ENCODE measurements at regions not wholly inside any gene's neighbourhood (a gene's known extent, or its start where the extent isn't known, plus 50 kb on each side); places are given as distances from the start of the nearest gene placed in this dataset.

- no peak overlapping the region for H3K4me3 ChIP-seq
- H3K27me3 ChIP-seq, result no peaks in the 10 kb centered on the region
- WGBS, result 52% methylated on average over 7 of the region's 7 CpGs
- intact Hi-C loops (cut with DNase I), result no loop called here
- no peaks in the 10 kb centered on the region for H3K9me3 ChIP-seq
- H3K4me1 ChIP-seq, result peaks cover 0 to 5% (median 0%) of the 10 kb centered on the region in 4 donors
- no peaks in the 10 kb centered on the region for H3K36me3 ChIP-seq
- H3K27ac ChIP-seq (replicated peaks in 1 of 4), result no peak overlapping the region
- TF ChIP-seq POLR2A (IDR thresholded peaks at IDR 0.05; ENCODE audit: low read depth) (no peak), EP300 (IDR thresholded peaks at IDR 0.05) (no peak), POLR2AphosphoS5 (IDR thresholded peaks at IDR 0.05) (no peak), CTCF (IDR thresholded peaks at IDR 0.05) (peak in 2 of 3 experiments; percentile 16 to 18)
- DNase-seq (ENCODE audit: extremely low spot score), result no peak
Measured at GRCh38 chr9:87080512-87081264, 133.4 kb upstream of the GAS1 start.

- intact Hi-C loops (cut with DNase I), result no loop called here
- 68% methylated on average over 2 of the region's 2 CpGs for WGBS
Measured at GRCh38 chr9:87081503-87081902, 134.2 kb upstream of the GAS1 start.

GRCh38 chr9:87083986-87084385 lies 136.7 kb upstream of the GAS1 start:
- H3K27me3 ChIP-seq, result no peaks in the 10 kb centered on the region
- intact Hi-C loops (cut with DNase I), result no loop called here
- TF ChIP-seq EP300 (IDR thresholded peaks at IDR 0.05), result no peak
- TF ChIP-seq POLR2AphosphoS5 (IDR thresholded peaks at IDR 0.05), result no peak
- TF ChIP-seq CTCF (IDR thresholded peaks at IDR 0.05), result no peak
- no peak for TF ChIP-seq POLR2A (IDR thresholded peaks at IDR 0.05; ENCODE audit: low read depth)
- no peak for DNase-seq (ENCODE audit: extremely low spot score)
- H3K4me3 ChIP-seq, result no peak overlapping the region
- H3K4me1 ChIP-seq, result peaks cover 0 to 11% (median 0%) of the 10 kb centered on the region in 4 donors
- H3K36me3 ChIP-seq, result no peaks in the 10 kb centered on the region
- 95% methylated on average over 13 of the region's 13 CpGs for WGBS
- peaks cover 0 to 5% (median 2%) of the 10 kb centered on the region in 4 donors for H3K9me3 ChIP-seq
- H3K27ac ChIP-seq (replicated peaks in 1 of 4), result no peak overlapping the region

More at GRCh38 chr9:87081503-87081902, 134.2 kb upstream of the GAS1 start:
- H3K4me3 ChIP-seq, result no peak overlapping the region
- H3K4me1 ChIP-seq, result peaks cover 0 to 5% (median 0%) of the 10 kb centered on the region in 4 donors
- H3K9me3 ChIP-seq, result no peaks in the 10 kb centered on the region
- H3K27ac ChIP-seq (replicated peaks in 1 of 4), result no peak overlapping the region
- DNase-seq (ENCODE audit: extremely low spot score), result no peak
- TF ChIP-seq EP300 (IDR thresholded peaks at IDR 0.05) (no peak), CTCF (IDR thresholded peaks at IDR 0.05) (no peak), POLR2A (IDR thresholded peaks at IDR 0.05; ENCODE audit: low read depth) (no peak), POLR2AphosphoS5 (IDR thresholded peaks at IDR 0.05) (no peak)
- H3K36me3 ChIP-seq, result no peaks in the 10 kb centered on the region
- no peaks in the 10 kb centered on the region for H3K27me3 ChIP-seq

GRCh38 chr9:87084407-87084806 lies 137.1 kb upstream of the GAS1 start:
- 100% methylated on average over 6 of the region's 12 CpGs for WGBS
- H3K27ac ChIP-seq (replicated peaks in 1 of 4), result no peak overlapping the region
- H3K36me3 ChIP-seq, result no peaks in the 10 kb centered on the region
- TF ChIP-seq EP300 (IDR thresholded peaks at IDR 0.05) (no peak), POLR2A (IDR thresholded peaks at IDR 0.05; ENCODE audit: low read depth) (no peak), POLR2AphosphoS5 (IDR thresholded peaks at IDR 0.05) (no peak), CTCF (IDR thresholded peaks at IDR 0.05) (no peak)
- H3K9me3 ChIP-seq, result peaks cover 0 to 5% (median 2%) of the 10 kb centered on the region in 4 donors
- intact Hi-C loops (cut with DNase I), result no loop called here
- no peak overlapping the region for H3K4me3 ChIP-seq
- DNase-seq (ENCODE audit: extremely low spot score), result no peak
- peaks cover 0 to 11% (median 2%) of the 10 kb centered on the region in 4 donors for H3K4me1 ChIP-seq
- H3K27me3 ChIP-seq, result no peaks in the 10 kb centered on the region

Measured in esophagus muscularis mucosa (tissue), 4 donors.